GM12891 (cell line): ENCODE measurements at regions not wholly inside any gene's neighbourhood (a gene's known extent, or its start where the extent isn't known, plus 50 kb on each side); places are given as distances from the start of the nearest gene placed in this dataset.

Source experiments
- PAX5 ChIP-seq: IDR thresholded peaks from 2 replicates; pipeline ENCODE4 v1.6.1; 2011; ENCODE audit warnings: low read length, moderate library complexity, mild to moderate bottlenecking; ENCODE audit not compliant: insufficient read depth, severe bottlenecking
- POLR2A ChIP-seq: IDR thresholded peaks from 2 replicates; pipeline ENCODE4 v1.6.1; 2011; ENCODE audit warnings: low read depth, low read length, control low read depth
- POLR2AphosphoS5 ChIP-seq: IDR thresholded peaks from 2 replicates; pipeline ENCODE4 v1.6.1; 2011; ENCODE audit warnings: low read depth, low read length, control low read depth
- POU2F2 ChIP-seq: IDR thresholded peaks from 2 replicates; pipeline ENCODE4 v1.6.1; 2011; ENCODE audit warnings: low read depth, mild to moderate bottlenecking, control low read depth, low read length, moderate library complexity
- SPI1 ChIP-seq: IDR thresholded peaks from 2 replicates; pipeline ENCODE4 v1.6.1; 2011; ENCODE audit warnings: low read depth, low read length, control low read depth
- TAF1 ChIP-seq: IDR thresholded peaks from 2 replicates; pipeline ENCODE4 v1.6.1; 2011; ENCODE audit warnings: low read depth, low read length, control low read depth

- TF ChIP-seq POLR2AphosphoS5, result no peak
- no peak for TF ChIP-seq TAF1
- TF ChIP-seq POLR2A, result no peak
- no peak for TF ChIP-seq SPI1
- no peak for TF ChIP-seq PAX5
- no peak for TF ChIP-seq POU2F2
These were observed 464.0 kb downstream of the KCNJ3 start for GRCh38 chr2:155162494-155162893.
